BJ (cell line): ENCODE measurements at regions not wholly inside any gene's neighbourhood (a gene's known extent, or its start where the extent isn't known, plus 50 kb on each side); places are given as distances from the start of the nearest gene placed in this dataset.

Source experiments
- CTCF ChIA-PET: fragments of 350-600 bp; formaldehyde crosslinking; extraction: SDS; loops from one replicate; lab custom pipeline; 2021; ENCODE audit warnings: antibody characterized with exemption, inconsistent platforms; lab: Yijun Ruan, JAX
- POLR2A ChIA-PET: fragments of 300-600 bp; sonication (Branson Sonifier 250); formaldehyde crosslinking; extraction: SDS; loops from one replicate; lab custom pipeline; 2021; ENCODE audit warnings: antibody characterized with exemption; lab: Charles Lee
- DNase-seq: peaks from one replicate; pipeline ENCODE4 v3.0.0-alpha.2; 2011; ENCODE audit warnings: low read depth
- H3K27me3 ChIP-seq: 2 replicates; pipeline ENCODE4 v1.6.0; 2011; ENCODE audit warnings: low read length; ENCODE audit not compliant: control insufficient read depth, insufficient read depth
- H3K36me3 ChIP-seq: 2 replicates; pipeline ENCODE4 v1.5.1; 2011; ENCODE audit warnings: low read length; ENCODE audit not compliant: control insufficient read depth, insufficient read depth
- H3K4me3 ChIP-seq: 2 replicates; pipeline ENCODE4 v1.5.1; 2011; ENCODE audit warnings: low read depth, mild to moderate bottlenecking, control low read depth, low read length
- CTCF ChIP-seq: IDR thresholded peaks from 2 replicates; pipeline ENCODE4 v1.5.1; 2011; ENCODE audit warnings: low read depth, mild to moderate bottlenecking, control low read depth, inconsistent platforms, low read length, moderate library complexity; ENCODE audit not compliant: insufficient read depth

GRCh38 chr3:130596484-130596883 lies 79.5 kb downstream of the COL6A6 start:
- TF ChIP-seq CTCF, result no peak
- ChIA-PET POLR2A (no interaction called here), CTCF (interaction anchor here (1.1 kb wide), 1 partner anchor 10 kb away, joined by 3 read pairs; no protein-coding TSS in a partner anchor)
- H3K4me3 ChIP-seq, result no peak overlapping the region
- H3K27me3 ChIP-seq, result no peaks in the 10 kb centered on the region
- no peak for DNase-seq
- no peaks in the 10 kb centered on the region for H3K36me3 ChIP-seq

DNA sequence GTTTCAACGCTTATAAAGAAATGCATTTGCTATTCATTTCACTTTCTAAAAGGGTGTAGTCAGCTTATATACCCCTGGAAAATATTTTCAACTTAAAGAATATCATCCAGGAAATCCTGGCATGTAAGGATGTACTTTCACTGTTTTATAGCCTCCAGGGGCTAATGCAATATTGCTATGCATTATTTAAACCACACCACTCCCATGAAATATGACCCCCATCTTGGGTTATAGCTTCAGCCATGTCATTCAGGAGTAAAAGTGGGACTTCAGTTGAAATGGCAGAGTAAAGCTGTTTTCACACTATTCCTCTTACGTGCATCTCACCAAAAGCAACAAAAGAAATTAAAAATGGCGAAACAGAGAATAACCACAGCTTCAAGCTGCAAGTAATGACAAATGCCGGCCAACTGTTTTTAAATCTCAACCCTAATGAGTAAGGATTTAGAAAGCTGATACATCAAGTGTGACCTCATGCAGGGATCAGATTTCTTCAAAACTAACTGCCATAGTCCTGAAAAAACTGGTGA lies 84.5 kb downstream of the COL6A6 start:
- POLR2A ChIA-PET, result no interaction called here
- Histone ChIP-seq H3K27me3 (no peaks in the 10 kb centered on the region), H3K36me3 (no peaks in the 10 kb centered on the region), H3K4me3 (no peak overlapping the region)
- CTCF ChIA-PET, result interaction anchor here (0.6 kb wide), 2 partner anchors 14 to 1931 kb away, joined by 3 read pairs; no protein-coding TSS in a partner anchor
- no peak for DNase-seq
- TF ChIP-seq CTCF, result no peak

DNA sequence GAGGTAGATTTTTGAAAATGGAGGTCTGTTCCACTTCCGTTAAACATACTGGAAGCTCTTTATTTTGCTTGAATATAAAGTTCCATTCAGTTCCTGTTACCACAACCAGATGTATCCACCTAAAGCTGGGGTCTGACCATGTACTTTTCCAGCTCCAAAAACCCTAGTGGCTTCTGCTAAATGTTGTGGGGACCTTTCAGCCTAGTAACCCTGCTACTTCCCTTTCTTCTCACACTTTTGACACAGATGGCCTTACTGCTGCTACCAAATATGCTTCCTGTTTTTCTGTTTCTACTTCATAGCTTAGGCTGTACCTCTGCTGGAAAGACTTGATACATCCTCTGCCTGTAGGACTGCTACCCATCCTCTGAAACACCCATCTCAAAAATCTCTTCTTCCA lies 87.8 kb downstream of the COL6A6 start:
- ChIA-PET POLR2A (no interaction called here), CTCF (interaction anchor here (1.3 kb wide), 1 partner anchor 9 kb away, joined by 3 read pairs; no protein-coding TSS in a partner anchor)
- Histone ChIP-seq H3K4me3 (no peak overlapping the region), H3K27me3 (no peaks in the 10 kb centered on the region), H3K36me3 (no peaks in the 10 kb centered on the region)
- no peak for TF ChIP-seq CTCF
- no peak for DNase-seq

- POLR2A ChIA-PET, result no interaction called here
Observed at GRCh38 chr3:130606336-130606735, 89.4 kb downstream of the COL6A6 start.

DNA sequence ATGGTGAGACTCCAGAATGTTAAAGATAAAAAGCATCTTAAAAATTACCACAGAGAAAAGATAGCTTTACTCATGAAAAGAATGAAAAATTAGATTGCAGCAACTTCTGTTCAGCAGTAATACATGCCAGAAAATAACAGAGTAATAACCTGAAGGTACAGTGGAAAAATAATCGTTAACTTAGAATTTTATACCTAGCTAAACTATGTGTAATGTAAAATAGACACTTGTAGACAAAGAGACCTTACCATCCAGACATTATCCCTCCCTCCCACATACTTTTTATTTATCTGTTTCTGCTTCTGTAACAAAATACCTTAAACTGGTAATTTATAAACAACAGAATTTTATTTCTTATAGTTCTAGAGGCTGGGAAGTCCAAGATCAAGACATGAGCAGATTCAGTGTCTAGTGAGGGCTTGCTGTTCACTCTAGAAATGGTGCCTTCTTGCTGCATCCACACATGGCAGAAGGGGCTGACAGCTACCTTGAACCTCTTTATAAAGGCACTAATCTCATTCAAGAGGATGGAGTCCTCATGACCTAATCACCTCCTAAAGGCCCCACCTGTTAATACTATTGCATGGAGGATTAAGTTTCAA lies 90.7 kb downstream of the COL6A6 start:
- Histone ChIP-seq H3K4me3 (no peak overlapping the region), H3K27me3 (no peaks in the 10 kb centered on the region), H3K36me3 (no peaks in the 10 kb centered on the region)
- no peak for TF ChIP-seq CTCF
- ChIA-PET POLR2A (no interaction called here), CTCF (no interaction called here)
- no peak for DNase-seq

More at GRCh38 chr3:130606336-130606735, 89.4 kb downstream of the COL6A6 start:
- H3K4me3 ChIP-seq, result no peak overlapping the region
- no peak for DNase-seq
- no peaks in the 10 kb centered on the region for H3K27me3 ChIP-seq
- CTCF ChIA-PET, result no interaction called here
- no peaks in the 10 kb centered on the region for H3K36me3 ChIP-seq
- no peak for TF ChIP-seq CTCF
